ENCODE measurements at regions not wholly inside any gene's neighbourhood (a gene's known extent, or its start where the extent isn't known, plus 50 kb on each side); places are given as distances from the start of the nearest gene placed in this dataset.

DNA sequence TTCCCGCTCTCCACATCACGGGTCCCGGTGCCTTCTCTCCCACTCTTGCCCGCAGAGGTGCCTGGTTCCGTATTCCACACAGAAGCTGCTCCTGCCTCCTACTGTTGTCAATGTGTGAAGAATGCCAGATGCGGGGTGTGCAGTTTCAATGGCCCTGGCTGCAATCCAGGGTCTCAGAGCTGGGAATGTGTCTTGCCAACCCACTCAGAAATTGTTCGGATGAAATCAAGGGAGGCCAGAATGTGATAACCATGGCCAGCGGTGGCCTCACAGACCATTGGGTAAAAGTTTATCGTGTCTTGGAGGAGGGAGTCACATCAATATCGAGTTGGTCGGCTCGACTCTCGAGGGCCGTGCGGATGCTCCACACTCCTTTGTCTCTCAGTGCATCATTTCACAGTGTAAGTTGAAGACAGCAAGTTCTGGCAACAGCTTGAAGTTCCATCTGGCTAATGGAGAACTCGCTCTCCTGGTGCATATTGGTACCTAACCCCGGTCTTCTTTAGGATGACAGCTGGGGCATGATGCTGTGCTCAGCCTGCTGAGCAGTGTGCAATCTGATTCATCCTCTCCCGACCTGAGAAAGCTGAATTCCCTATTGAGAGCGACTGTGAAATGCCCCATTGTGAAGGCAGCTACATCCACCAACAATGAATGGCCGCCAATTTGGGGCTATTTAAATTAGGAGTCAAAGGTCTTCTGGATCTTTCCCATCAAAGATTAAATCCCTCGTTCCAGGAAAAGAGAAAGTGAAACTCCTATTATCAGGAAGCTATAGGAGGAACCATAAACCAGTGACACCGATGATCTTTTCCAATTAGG lies 389.0 kb downstream of the SOX11 start:
- no peak for DNase-seq (ENCODE audit: low read depth, low spot score)
- H3K4me1 ChIP-seq (ENCODE audit: control insufficient read depth in 1 of 2, insufficient read depth in 2 of 2, low read length in 2 of 2), result no peaks in the 10 kb centered on the region
- TF ChIP-seq, protein P1, sequence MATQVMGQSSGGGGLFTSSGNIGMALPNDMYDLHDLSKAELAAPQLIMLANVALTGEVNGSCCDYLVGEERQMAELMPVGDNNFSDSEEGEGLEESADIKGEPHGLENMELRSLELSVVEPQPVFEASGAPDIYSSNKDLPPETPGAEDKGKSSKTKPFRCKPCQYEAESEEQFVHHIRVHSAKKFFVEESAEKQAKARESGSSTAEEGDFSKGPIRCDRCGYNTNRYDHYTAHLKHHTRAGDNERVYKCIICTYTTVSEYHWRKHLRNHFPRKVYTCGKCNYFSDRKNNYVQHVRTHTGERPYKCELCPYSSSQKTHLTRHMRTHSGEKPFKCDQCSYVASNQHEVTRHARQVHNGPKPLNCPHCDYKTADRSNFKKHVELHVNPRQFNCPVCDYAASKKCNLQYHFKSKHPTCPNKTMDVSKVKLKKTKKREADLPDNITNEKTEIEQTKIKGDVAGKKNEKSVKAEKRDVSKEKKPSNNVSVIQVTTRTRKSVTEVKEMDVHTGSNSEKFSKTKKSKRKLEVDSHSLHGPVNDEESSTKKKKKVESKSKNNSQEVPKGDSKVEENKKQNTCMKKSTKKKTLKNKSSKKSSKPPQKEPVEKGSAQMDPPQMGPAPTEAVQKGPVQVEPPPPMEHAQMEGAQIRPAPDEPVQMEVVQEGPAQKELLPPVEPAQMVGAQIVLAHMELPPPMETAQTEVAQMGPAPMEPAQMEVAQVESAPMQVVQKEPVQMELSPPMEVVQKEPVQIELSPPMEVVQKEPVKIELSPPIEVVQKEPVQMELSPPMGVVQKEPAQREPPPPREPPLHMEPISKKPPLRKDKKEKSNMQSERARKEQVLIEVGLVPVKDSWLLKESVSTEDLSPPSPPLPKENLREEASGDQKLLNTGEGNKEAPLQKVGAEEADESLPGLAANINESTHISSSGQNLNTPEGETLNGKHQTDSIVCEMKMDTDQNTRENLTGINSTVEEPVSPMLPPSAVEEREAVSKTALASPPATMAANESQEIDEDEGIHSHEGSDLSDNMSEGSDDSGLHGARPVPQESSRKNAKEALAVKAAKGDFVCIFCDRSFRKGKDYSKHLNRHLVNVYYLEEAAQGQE (IDR thresholded peaks at IDR 0.05; ENCODE audit: low read depth), result no peak
- TF ChIP-seq, protein P2, sequence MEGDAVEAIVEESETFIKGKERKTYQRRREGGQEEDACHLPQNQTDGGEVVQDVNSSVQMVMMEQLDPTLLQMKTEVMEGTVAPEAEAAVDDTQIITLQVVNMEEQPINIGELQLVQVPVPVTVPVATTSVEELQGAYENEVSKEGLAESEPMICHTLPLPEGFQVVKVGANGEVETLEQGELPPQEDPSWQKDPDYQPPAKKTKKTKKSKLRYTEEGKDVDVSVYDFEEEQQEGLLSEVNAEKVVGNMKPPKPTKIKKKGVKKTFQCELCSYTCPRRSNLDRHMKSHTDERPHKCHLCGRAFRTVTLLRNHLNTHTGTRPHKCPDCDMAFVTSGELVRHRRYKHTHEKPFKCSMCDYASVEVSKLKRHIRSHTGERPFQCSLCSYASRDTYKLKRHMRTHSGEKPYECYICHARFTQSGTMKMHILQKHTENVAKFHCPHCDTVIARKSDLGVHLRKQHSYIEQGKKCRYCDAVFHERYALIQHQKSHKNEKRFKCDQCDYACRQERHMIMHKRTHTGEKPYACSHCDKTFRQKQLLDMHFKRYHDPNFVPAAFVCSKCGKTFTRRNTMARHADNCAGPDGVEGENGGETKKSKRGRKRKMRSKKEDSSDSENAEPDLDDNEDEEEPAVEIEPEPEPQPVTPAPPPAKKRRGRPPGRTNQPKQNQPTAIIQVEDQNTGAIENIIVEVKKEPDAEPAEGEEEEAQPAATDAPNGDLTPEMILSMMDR (IDR thresholded peaks at IDR 0.05 in 2 of 3, conservative IDR thresholded peaks at IDR 0.05 in 1 of 3; ENCODE audit: borderline replicate concordance in 1 of 3, insufficient read depth in 1 of 3, low read depth in 2 of 3, low read length in 2 of 3), result no peak
- TF ChIP-seq EZH2 (IDR thresholded peaks at IDR 0.05), result no peak
- no peak for TF ChIP-seq ELF1 (IDR thresholded peaks at IDR 0.05; ENCODE audit: borderline replicate concordance, low read depth)
- TF ChIP-seq, protein P3, sequence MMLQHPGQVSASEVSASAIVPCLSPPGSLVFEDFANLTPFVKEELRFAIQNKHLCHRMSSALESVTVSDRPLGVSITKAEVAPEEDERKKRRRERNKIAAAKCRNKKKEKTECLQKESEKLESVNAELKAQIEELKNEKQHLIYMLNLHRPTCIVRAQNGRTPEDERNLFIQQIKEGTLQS (IDR thresholded peaks at IDR 0.05), result no peak
- no peak for TF ChIP-seq CBX3 (IDR thresholded peaks at IDR 0.05; ENCODE audit: low read depth)
- no peak for TF ChIP-seq POLR2AphosphoS5 (IDR thresholded peaks at IDR 0.05; ENCODE audit: low read depth, low read length)
- TF ChIP-seq SIN3A (IDR thresholded peaks at IDR 0.05; ENCODE audit: low read depth), result no peak
- TF ChIP-seq RAD21 (IDR thresholded peaks at IDR 0.05; ENCODE audit: low read depth), result no peak
- TF ChIP-seq SRF (IDR thresholded peaks at IDR 0.05; ENCODE audit: low read depth), result no peak
- TF ChIP-seq, protein P4, sequence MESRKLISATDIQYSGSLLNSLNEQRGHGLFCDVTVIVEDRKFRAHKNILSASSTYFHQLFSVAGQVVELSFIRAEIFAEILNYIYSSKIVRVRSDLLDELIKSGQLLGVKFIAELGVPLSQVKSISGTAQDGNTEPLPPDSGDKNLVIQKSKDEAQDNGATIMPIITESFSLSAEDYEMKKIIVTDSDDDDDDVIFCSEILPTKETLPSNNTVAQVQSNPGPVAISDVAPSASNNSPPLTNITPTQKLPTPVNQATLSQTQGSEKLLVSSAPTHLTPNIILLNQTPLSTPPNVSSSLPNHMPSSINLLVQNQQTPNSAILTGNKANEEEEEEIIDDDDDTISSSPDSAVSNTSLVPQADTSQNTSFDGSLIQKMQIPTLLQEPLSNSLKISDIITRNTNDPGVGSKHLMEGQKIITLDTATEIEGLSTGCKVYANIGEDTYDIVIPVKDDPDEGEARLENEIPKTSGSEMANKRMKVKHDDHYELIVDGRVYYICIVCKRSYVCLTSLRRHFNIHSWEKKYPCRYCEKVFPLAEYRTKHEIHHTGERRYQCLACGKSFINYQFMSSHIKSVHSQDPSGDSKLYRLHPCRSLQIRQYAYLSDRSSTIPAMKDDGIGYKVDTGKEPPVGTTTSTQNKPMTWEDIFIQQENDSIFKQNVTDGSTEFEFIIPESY (IDR thresholded peaks at IDR 0.05; ENCODE audit: extremely low read depth, insufficient replicate concordance, low read length), result no peak
- no peak for TF ChIP-seq JUND (IDR thresholded peaks at IDR 0.05)
- TF ChIP-seq SP1 (IDR thresholded peaks at IDR 0.05; ENCODE audit: low read depth), result no peak
- TF ChIP-seq, protein P5, sequence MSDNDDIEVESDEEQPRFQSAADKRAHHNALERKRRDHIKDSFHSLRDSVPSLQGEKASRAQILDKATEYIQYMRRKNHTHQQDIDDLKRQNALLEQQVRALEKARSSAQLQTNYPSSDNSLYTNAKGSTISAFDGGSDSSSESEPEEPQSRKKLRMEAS (IDR thresholded peaks at IDR 0.05), result no peak
- TF ChIP-seq CEBPB (IDR thresholded peaks at IDR 0.05; ENCODE audit: low read depth), result no peak
- TF ChIP-seq POLR2A (IDR thresholded peaks at IDR 0.05; ENCODE audit: borderline replicate concordance, extremely low read depth, insufficient read depth, insufficient read length), result no peak
- TF ChIP-seq EZH2phosphoT487 (IDR thresholded peaks at IDR 0.05; ENCODE audit: borderline replicate concordance), result no peak
- TF ChIP-seq FOSL1 (IDR thresholded peaks at IDR 0.05; ENCODE audit: low read depth), result no peak
- no peak for TF ChIP-seq EGR1 (IDR thresholded peaks at IDR 0.05; ENCODE audit: low read depth)
- TF ChIP-seq ZFX (IDR thresholded peaks at IDR 0.05), result no peak
- ATAC-seq, result no peak
- peaks cover 12 to 36% of the 10 kb centered on the region in 2 experiments; a peak in 2 of 4 replicates for H3K9me3 ChIP-seq (ENCODE audit: control insufficient read depth in 1 of 2, insufficient read depth in 1 of 2, low read depth in 1 of 2, low read length in 2 of 2)
- BruUV-seq (replicated peaks), result no TSS peak
- no peak overlapping the region for H2AFZ ChIP-seq (ENCODE audit: low read depth, low read length, poor library complexity, severe bottlenecking)
- no peaks in the 10 kb centered on the region for H3K79me2 ChIP-seq (ENCODE audit: insufficient read depth, low read length)
- ChIA-PET CTCF (no interaction called here), RAD21 (ENCODE audit: low non-redundant PET in 1 of 2, low total read pairs in 2 of 2, uncharacterized antibody in 2 of 2, unreplicated experiment in 2 of 2) (no interaction called here), POLR2A (no interaction called here)
- H3K4me3 ChIP-seq (replicated peaks in 1 of 2; ENCODE audit: low read depth in 1 of 2, low read length in 2 of 2), result no peak overlapping the region
- H3K9ac ChIP-seq (ENCODE audit: low read length), result no peak overlapping the region
- H3K4me2 ChIP-seq (ENCODE audit: low read length), result no peak overlapping the region
- no peak overlapping the region for H3K27ac ChIP-seq (ENCODE audit: low read depth, low read length)
- intact Hi-C loops (cut with micrococcal nuclease), result no loop called here
- no peaks in the 10 kb centered on the region for H3K36me3 ChIP-seq (ENCODE audit: control insufficient read depth in 1 of 2, insufficient read depth in 2 of 2, low read length in 2 of 2)
- H3K27me3 ChIP-seq (ENCODE audit: insufficient read depth, low read length), result no peaks in the 10 kb centered on the region
- no peaks in the 10 kb centered on the region for H3K9me2 ChIP-seq (ENCODE audit: insufficient read depth)
- H4K20me1 ChIP-seq (ENCODE audit: insufficient read depth), result no peaks in the 10 kb centered on the region

Measured in HCT116 (cell line).